ENCODE measurements at regions not wholly inside any gene's neighbourhood (a gene's known extent, or its start where the extent isn't known, plus 50 kb on each side); places are given as distances from the start of the nearest gene placed in this dataset.
"Not testable (repeated sequence)": the region's sequence is repeated elsewhere in the genome, so short reads cannot be mapped to it uniquely, and the experiment has no call there.

DNA sequence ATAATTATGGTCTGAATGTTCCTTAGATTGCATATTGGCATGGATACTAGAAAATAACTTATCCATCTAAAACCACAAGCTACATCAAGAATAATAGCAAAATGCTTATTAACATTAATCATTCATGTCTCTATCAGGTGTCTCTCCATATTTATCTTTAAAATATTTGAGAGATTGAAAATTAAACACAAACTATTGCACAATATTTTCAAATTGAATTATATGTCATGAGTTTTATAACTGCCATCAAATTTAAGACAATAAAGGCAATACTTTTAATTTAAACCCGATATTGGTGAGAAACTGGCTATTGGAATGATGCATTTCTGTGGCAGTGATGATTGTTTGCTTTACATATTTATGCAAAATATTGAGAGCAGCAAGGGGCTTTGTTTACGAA lies 1506.8 kb upstream of the B3GALT2 start:
- no peak for DNase-seq (ENCODE audit: low read depth)

DNA sequence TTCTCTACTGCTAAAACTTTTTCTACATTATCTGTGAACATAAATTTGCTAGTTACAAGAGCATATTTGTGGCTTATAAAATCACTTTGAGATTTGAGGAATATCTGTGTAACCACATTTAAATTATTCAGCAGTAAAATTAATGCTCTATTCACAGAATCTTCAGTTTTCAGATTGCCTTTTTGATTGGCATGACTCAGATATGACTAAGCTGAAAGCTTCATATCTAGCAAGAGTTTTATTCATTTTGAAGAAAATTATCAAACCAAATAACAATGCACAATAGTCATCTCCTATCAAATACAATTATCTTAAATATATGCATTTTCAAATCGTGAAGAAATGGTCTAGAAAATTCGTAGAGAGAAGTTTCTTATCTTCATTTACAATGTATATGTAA lies 1498.2 kb upstream of the B3GALT2 start:
- DNase-seq (ENCODE audit: low read depth): no peak

DNA sequence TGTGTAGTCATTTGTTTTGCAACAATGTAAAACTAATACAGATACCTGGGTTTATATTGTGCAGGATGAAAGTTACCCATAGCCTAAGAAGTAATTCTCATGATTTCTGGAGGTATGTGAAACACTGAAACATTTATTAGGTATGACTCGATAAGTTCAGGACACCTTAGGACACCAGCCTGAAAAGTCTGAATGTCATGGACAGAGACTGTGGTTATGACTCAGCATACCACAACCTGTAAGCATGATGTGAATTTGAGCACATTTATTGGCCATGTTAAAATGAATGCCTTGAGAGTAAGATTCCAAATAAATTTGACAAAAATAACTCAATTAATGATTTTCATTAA lies 1471.7 kb upstream of the B3GALT2 start:
- DNase-seq (ENCODE audit: low read depth): no peak

DNA sequence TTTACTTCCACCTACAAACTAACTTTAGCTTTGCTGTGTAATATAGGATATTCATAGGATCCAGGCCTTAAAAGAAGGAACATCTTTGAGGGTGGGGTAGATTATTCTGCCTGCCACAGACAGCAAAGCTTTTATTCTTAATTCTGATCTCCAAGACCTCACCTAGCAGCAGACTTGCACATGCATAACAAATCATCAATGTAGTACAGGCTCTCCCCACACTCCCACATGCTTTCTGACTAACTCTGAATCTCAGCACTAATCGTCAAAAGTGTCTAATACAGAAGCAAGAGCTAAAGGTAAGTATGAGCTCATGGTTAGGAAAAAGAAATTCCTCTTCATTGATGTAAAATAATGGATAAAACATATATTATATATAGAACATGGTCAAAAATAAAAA lies 1468.5 kb upstream of the B3GALT2 start:
- no peak for DNase-seq (ENCODE audit: low read depth)

DNA sequence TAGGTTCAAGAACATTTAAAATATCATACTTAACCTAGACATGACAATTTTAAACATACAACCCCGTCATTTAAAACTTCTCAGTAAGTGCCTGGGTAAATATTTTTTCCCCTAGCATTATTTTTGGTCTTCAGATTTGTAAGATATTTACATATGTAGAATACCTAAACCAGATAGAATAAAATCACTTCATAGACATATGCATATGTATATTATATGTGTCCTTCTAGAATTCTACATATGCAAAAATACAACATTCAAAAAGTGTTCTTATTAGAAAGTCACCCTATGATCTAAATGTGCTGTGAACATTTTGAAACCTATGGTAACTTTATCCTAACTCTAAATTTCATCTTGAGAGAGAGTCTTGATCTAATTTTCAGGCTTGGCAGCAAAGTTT lies 1467.0 kb upstream of the B3GALT2 start:
- DNase-seq (ENCODE audit: low read depth): no peak

DNA sequence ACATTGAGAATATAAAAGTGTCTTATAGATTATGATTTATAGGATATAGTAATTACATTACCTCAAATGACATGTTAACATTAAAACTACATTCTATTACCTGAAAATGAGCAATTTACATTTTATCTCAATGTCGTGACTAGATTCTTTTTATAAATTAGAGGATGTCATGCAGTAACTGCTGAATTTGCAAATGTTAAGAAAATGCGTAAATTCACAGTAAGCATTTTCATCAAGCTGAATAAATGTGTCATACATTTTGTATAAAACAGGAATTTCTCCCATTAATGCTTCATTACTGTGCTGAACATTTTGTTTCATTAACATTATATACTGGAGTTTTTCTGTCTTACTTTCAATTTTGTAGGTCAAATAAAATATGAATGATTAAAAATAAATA lies 1460.7 kb upstream of the B3GALT2 start:
- no peak for DNase-seq (ENCODE audit: low read depth)

DNA sequence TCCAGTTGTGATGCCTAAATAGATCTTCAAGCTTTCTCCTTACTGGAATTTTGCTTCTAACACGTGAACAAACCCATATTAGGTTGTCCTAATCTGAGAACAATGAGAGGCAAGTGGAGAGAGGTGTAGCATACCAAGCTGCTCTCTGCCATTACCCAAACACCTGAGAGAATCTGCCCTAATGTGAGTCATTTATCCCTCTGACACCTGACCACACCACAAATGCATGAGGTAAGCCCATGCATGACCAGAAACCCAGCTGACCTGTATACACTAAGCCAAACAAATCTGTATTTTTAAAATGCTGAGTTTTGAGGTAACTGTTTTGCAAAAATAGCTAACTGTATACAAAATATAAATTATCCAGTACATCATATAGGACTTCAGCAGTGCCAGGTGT lies 1458.1 kb upstream of the B3GALT2 start:
- DNase-seq (ENCODE audit: low read depth): no peak

DNA sequence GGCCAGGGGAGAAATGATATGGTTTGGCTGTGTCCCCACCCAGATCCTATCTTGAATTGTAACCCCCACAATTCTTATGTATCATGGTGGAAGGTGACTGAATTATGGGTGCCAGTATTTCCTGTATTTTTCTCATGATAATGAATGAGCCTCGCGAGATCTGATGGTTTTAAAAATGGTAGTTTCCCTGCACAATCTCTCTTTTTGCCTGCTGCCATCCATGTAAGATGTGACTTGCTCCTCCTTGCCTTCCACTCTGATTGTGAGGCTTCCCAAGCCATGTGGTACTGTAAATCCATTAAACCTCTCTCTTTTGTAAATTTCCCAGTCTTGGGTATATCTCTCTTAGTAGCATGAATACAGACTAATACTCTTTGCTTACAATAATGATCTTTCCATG lies 1453.9 kb upstream of the B3GALT2 start:
- DNase-seq (ENCODE audit: low read depth): no peak

DNA sequence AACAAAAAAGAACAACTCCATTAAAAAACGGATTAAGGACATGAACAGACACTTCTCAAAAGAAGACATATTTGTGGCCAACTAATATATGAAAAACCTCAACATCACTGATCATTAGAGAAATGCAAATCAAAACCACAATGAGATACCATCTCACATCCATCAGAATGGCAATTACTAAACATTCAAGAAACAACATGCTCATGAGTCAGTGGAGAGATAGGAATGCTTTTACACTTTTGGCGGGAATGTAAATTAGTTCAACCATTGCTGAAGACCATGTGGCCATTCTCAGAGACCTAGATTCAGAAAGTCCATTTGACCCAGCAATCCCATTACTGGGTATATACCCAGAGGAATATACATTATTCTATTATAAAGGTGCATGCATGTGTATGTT lies 1442.6 kb upstream of the B3GALT2 start:
- DNase-seq (ENCODE audit: low read depth): no peak

DNA sequence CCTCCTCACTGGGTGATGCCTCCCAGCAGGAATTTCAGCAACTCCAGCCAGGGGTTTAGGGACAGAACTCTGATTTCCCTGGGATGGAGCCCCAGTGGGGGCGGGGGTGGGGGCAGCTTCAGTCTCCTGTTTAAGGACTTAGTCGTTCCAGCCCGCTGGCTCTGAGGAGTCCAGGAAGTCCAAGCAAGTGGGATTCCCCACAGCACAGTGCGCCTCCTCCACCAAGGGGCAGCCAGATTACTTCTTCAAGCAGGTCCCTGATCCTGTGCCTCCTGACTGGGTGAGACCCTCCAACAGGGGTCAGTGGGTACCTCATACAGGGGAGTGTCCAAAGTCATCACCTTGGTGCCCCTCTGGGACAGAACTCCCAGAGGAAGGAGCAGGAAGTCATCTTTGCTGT lies 1438.4 kb upstream of the B3GALT2 start:
- no peak for DNase-seq (ENCODE audit: low read depth)

DNA sequence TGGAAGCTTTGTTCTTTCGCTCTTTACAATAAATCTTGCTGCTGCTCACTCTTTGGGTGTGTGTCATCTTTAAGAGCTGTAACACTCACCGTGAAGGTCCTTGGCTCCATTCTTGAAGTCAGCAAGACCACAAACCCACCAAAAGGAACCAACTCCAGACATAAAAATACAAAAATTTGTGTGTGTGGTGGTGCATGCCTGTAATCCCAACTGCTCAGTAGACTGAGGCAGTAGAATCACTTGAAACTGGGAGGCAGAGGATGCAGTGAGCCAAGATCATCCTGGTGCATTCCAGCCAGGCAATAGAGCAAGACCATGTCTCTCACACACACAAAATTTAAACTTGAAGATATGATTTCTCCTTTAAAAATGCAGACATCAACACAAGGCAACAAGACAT lies 1431.7 kb upstream of the B3GALT2 start:
- no peak for DNase-seq (ENCODE audit: low read depth)

DNA sequence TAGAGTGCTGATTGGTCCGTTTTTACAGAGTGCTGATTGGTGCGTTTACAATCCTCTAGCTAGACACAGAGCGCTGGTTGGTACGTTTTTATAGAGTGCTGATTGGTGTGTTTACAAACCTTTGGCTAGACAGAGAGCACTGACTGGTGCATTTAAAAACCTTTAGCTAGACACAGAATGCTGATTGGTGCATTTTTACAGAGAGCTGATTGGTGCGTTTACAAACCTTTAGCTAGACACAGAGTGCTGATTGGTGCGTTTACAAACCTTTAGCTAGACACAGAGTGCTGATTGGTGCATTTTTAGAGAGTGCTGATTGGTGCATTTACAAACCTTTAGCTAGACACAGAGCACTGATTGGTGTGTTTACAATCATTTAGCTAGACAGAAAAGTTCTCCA lies 1430.9 kb upstream of the B3GALT2 start:
- DNase-seq (ENCODE audit: low read depth): not testable (repeated sequence)

DNA sequence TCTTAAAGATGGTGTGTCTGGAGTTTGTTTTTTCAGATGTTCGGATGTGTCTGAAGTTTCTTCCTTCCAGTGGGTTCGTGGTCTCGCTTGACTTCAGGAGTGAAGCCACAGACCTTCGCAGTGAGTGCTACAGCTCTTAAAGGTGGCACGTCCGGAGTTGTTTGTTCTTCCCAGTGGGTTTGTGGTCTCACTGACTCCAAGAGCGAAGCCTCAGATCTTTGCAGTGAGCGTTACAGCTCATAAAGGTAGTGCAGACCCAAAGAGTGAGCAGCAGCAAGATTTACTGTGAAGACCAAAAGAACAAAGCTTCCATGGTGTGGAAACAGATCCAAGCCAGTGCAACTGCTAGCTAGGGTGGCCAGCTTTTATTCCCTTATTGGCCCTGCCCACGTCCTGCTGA lies 1430.4 kb upstream of the B3GALT2 start:
- no peak for DNase-seq (ENCODE audit: low read depth)

DNA sequence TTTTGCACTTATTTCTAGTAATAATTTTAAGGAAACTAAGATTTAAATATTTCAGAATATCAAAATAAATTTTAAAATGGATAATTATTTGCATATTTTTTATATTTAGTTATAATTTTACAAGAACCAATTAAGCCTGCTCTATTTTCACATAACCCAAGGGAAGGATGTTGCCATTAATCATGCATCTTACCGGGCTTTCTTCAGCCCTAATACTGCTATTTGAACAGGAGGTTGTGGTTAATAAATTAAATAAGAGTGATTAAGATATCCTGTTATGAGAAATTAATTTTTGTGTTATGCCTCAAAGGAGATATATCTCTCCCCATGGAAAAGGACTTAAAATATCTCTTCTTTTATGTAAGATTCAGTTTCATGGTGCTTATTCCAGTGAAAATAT lies 1415.8 kb upstream of the B3GALT2 start:
- DNase-seq (ENCODE audit: low read depth): no peak

DNA sequence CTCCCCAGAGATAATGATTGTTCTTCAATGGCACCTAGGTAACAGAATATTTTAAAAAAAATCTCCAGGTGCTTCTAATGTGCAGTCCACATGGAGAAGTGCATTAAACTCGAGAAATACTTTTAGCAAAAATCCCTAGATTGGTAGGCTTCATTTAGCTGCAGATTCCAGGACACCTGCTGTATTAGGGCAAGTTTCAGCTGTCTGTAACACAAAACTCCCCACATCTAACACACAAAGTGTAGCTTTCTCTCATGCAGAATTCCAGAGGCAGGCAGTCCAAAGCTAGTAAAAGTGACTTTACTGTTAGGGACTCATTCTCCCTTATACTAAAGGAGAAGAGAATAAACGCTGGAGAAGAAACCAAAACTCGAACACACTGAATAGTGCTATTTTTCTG lies 1414.3 kb upstream of the B3GALT2 start:
- DNase-seq (ENCODE audit: low read depth): no peak

DNA sequence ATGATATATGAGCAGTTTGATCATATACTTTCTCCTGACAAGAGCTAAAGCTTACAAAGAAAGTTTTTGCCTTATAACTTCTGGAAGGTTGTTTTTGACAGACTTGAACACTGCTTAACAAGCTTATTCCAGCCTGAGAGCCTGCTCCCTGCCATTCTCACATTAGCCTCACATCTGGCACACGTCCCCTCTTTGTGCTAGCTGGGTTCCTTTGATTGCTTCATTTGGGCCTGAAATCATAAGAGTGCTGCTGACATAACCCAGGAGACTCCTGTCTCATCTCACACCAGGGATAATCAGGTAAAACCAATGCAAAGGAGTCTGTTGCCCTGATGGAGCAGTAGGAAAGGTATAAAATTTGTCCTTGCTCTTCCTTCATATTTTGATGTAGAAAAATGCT lies 1411.7 kb upstream of the B3GALT2 start:
- no peak for DNase-seq (ENCODE audit: low read depth)

DNA sequence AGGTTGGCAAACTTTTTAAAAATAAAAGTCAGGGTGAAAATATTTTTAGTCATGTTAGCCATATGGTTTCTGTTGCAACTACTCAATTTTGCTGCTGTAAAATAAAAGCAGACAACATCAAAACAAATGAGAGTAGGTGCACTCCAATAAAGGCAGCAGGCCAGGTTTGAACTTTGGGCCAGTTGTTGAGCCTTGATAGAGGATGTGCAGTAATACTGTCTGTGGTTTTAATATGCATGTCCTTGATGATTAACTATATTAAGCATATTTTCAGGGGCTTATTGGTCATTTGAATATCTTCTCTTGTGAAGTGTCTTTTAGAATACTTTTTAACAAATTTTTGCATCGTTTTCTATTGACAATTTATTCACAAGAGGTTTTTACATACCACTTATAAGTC lies 1399.9 kb upstream of the B3GALT2 start:
- no peak for DNase-seq (ENCODE audit: low read depth)

DNA sequence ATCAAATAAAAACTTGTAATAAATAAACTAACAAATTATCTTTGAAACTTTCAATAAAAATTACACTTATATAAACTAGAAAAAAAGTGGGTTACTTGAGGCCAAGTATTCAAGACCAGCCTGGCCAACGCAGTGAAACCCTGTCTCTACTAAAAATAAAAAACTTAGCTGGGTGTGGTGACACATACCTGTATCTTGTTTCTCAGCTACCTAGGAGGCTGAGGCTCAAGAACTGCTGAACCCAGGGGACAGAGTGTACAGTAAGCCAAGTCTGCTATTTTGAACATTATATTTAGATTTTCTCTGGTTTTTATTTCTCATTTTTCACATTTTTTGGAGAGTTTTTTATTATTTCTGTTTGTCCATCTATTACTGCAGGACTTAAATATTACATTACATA lies 1397.6 kb upstream of the B3GALT2 start:
- DNase-seq (ENCODE audit: low read depth): no peak

DNA sequence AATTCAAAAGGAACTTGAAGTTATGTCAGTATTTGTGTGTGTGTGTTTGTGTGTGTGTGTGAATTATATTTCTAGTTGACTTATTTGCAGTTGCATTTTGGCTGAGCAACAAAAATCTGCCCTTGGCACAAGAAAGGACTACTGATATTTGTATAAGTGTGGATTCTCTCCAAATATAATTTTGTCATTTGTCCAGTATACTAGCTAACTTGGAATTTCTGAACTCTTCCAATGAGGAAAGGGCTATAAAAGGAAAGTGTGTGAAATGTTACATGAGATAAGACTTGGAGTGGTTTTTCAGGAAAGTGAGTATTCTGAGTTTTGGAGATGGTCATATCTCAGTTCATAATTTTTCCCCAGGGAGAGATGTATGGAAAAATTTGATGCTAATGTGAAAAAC lies 1384.1 kb upstream of the B3GALT2 start:
- DNase-seq (ENCODE audit: low read depth): no peak

DNA sequence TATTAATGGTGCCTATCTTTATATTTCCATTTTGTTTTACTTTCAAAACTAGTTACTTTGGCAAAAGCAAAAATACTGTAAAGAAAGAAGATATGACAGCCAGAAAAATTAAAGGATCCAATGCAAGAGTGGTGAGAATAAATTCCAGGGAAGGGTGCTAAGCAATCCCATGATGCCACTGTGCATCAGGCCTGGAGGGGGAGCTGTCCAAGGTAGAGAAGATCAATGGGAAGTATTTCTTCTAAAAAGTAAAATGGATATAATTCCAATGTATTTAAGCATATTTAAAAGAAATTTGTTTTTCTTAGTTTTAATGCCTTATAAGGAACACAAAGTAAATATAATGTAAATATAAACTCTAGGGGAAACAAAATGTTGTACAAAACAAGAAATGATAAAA lies 1382.2 kb upstream of the B3GALT2 start:
- DNase-seq (ENCODE audit: low read depth): no peak

DNA sequence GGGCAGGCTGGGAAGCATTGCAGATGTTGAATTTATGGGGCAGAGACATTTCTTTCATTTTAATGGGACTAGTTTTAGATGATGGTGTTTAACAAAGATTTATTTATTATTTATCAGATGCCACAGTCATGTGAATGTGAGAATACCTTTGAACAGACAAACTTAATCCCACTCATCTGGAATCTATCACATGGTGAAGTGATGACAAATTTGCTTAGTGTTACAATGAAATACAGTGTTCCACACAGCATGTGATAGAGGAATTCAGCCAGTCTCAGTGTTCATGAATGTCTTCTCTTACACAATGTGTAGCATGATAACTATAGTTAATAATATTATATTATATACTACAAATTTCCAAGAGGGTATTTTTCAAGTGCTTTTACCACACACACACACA lies 1361.7 kb upstream of the B3GALT2 start:
- DNase-seq (ENCODE audit: low read depth): no peak

DNA sequence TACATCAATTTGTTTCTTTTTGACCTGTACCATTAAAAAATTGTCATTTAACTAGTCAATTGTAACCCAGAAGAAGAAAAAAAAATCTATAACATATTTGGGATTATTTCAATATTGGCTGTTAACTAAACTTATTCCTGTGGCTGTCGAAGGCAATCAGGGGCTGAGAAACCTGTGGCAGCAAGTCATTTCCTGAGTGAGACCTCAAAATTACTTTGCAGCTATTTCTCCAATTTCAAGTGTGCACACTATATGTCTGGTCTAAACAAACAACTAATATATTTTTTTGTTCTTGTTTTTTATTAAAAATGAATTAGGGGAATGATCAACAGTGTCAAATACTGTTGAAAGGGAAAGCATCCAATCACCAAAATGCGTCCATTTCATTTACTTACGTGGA lies 1357.6 kb upstream of the B3GALT2 start:
- DNase-seq (ENCODE audit: low read depth): no peak

DNA sequence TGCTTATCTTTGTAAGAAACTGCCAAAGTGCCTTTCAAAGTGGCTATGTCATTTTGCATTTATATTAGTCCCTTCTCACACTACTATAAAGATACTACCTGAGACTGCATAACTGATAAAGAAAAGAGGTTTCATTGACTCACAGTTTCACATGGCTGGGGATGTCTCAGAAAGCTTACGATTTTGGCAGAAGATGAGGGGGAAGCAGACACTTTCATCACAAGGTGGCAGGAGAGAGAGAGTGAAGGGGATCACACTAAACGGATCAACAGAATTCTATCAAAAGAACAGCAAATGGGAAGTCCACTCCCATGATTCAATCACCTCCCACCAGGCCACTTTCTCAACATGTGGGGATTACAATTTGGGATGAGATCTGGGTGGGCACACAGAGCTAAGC lies 1352.0 kb upstream of the B3GALT2 start:
- DNase-seq (ENCODE audit: low read depth): no peak

DNA sequence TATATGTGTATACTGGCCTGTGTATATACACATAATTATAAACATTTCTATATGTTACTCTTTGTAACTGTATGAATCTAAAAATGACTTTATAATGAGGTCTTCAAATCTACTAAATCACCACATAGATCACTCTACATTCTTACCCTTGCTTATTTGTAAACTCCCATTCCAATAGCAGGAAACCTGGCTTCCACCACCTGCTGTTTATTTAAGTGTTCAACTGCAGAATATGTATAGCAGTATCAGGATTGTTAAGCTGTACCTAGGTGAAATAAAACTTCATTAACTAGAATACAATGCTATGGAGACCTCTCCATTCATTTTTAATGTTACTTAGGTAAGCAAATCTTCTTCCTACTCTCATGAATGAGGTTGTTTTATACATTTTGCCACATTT lies 1351.1 kb upstream of the B3GALT2 start:
- DNase-seq (ENCODE audit: low read depth): no peak

DNA sequence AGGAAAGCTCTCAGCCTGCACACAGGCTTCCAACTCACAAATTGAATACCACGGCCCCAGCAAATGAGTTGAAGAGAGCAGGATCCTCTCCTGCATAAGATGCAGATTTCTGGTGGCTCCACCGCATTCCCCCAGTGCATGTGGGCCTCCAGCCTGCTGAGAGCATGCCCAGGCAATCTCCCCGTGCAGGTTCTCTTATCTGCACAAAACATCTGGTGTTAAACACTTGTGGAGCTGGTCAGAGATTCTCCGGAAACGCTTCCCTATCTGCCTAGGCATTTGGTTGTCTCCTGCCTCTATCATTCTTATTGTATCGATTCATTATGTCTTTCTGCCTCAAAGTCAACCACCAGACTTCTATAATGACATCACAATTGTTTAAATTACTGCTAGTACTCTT lies 1349.0 kb upstream of the B3GALT2 start:
- no peak for DNase-seq (ENCODE audit: low read depth)

DNA sequence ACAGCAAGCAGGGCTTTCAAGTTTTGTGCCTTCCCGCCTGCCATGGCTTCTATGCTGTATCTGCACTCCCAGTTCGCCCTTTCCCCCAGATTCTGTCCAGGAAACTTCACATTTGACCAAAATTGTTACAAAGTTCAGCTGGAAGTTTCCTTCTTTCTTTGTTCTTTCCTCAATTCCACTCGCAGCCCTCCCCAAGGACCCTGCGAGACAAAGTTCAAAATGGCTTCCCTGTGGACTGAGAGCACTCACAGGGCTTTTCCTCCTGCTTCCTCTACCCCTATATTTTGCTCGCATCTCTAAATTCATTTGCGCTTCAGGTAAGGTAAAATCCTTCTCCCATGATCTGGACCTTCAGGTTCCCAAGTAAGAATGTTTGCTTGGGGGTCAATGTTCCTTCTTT lies 1348.4 kb upstream of the B3GALT2 start:
- DNase-seq (ENCODE audit: low read depth): no peak

Measured in activated T-cell treated with anti-CD3 and anti-CD28 coated beads for 1 hour (primary cell).